Neural progenitor cell (in vitro differentiated cells): ENCODE measurements at regions not wholly inside any gene's neighbourhood (a gene's known extent, or its start where the extent isn't known, plus 50 kb on each side); places are given as distances from the start of the nearest gene placed in this dataset.

Experiments used
- DNase-seq: peaks from one replicate; pipeline ENCODE4 v3.0.0-alpha.2; 2016; ENCODE audit warnings: low spot score
- H2AFZ ChIP-seq: fragments of 200-600 bp; sonication (generic); replicated peaks from 2 replicates; pipeline ENCODE4 v1.6.1; 2016; ENCODE audit warnings: antibody characterized with exemption
- H3F3A ChIP-seq: fragments of 200-600 bp; sonication (generic); 2 replicates; pipeline ENCODE4 v1.6.1; 2016; ENCODE audit warnings: antibody characterized with exemption, low read depth
- H3K27ac ChIP-seq: fragments of 200-600 bp; sonication (generic); 2 replicates; pipeline ENCODE4 v1.5.1; 2016; ENCODE audit warnings: mild to moderate bottlenecking
- H3K27me3 ChIP-seq: fragments of 200-600 bp; sonication (generic); 2 replicates; pipeline ENCODE4 v1.6.1; 2016; ENCODE audit warnings: mild to moderate bottlenecking, moderate library complexity
- H3K36me3 ChIP-seq: fragments of 200-600 bp; sonication (generic); 2 replicates; pipeline ENCODE4 v1.5.1; 2016
- H3K4me1 ChIP-seq: fragments of 200-600 bp; sonication (generic); 2 replicates; pipeline ENCODE4 v1.6.1; 2016; ENCODE audit warnings: mixed run types
- H3K4me2 ChIP-seq: fragments of 200-600 bp; sonication (generic); 2 replicates; pipeline ENCODE4 v1.6.1; 2016
- H3K4me3 ChIP-seq: fragments of 200-600 bp; sonication (generic); 2 replicates; pipeline ENCODE4 v1.5.1; 2016
- H3K79me2 ChIP-seq: fragments of 200-600 bp; sonication (generic); 2 replicates; pipeline ENCODE4 v1.6.1; 2016; ENCODE audit warnings: low read depth
- H3K9ac ChIP-seq: fragments of 200-600 bp; sonication (generic); 2 replicates; pipeline ENCODE4 v1.6.1; 2016
- H3K9me3 ChIP-seq: fragments of 200-600 bp; sonication (generic); 2 replicates; pipeline ENCODE4 v1.5.1; 2016; ENCODE audit warnings: low read depth
- H4K20me1 ChIP-seq: fragments of 200-600 bp; sonication (generic); 2 replicates; pipeline ENCODE4 v1.6.1; 2016; ENCODE audit warnings: low read depth
- H3K27ac Mint-ChIP-seq: 3 replicates; pipeline ENCODE4 v1.8.0; 2021; ENCODE audit warnings: mixed read lengths
- H3K27me3 Mint-ChIP-seq: 2 replicates; pipeline ENCODE4 v1.8.0; 2022; ENCODE audit warnings: low read depth, mild to moderate bottlenecking, inconsistent platforms, moderate library complexity, mixed read lengths; ENCODE audit not compliant: insufficient read depth
- H3K36me3 Mint-ChIP-seq: 3 replicates; pipeline ENCODE4 v1.8.0; 2021; ENCODE audit warnings: mixed read lengths
- H3K4me1 Mint-ChIP-seq: 3 replicates; pipeline ENCODE4 v1.8.0; 2021; ENCODE audit warnings: mixed read lengths
- H3K4me3 Mint-ChIP-seq: 3 replicates; pipeline ENCODE4 v1.8.0; 2021; ENCODE audit warnings: mild to moderate bottlenecking, moderate library complexity, mixed read lengths
- H3K9me3 Mint-ChIP-seq: 3 replicates; pipeline ENCODE4 v1.8.0; 2020; ENCODE audit warnings: mixed read lengths
- EZH2 ChIP-seq: fragments of 200-600 bp; sonication (generic); IDR thresholded peaks from 2 replicates; pipeline ENCODE4 v1.6.1; 2017; ENCODE audit warnings: antibody characterized with exemption, mild to moderate bottlenecking, moderate library complexity
- EZH2phosphoT487 ChIP-seq: fragments of 200-600 bp; sonication (generic); IDR thresholded peaks from 2 replicates; pipeline ENCODE4 v1.6.1; 2017; ENCODE audit warnings: antibody characterized with exemption
- TF ChIP-seq, protein P1 (sequence below): fragments of 200-600 bp; sonication (generic); IDR thresholded peaks from 2 replicates; pipeline ENCODE4 v1.5.1; 2017; ENCODE audit warnings: antibody characterized with exemption, mild to moderate bottlenecking

- no peaks in the 10 kb centered on the region for H3K36me3 Mint-ChIP-seq
- H3K27ac Mint-ChIP-seq, result no peak overlapping the region
- peaks cover 15% of the 10 kb centered on the region for H3K4me1 Mint-ChIP-seq
- Histone ChIP-seq H3K27me3 (no peaks in the 10 kb centered on the region), H3K9ac (no peak overlapping the region), H3K27ac (no peak overlapping the region), H3F3A (no peaks in the 10 kb centered on the region), H3K36me3 (no peaks in the 10 kb centered on the region), H3K9me3 (no peaks in the 10 kb centered on the region), H3K4me2 (peak overlapping the region; percentile 62), H3K4me3 (no peak overlapping the region), H3K79me2 (no peaks in the 10 kb centered on the region), H4K20me1 (no peaks in the 10 kb centered on the region), H2AFZ (no peak overlapping the region), H3K4me1 (peaks cover 25% of the 10 kb centered on the region)
- no peak for DNase-seq
- H3K27me3 Mint-ChIP-seq, result no peaks in the 10 kb centered on the region
- H3K4me3 Mint-ChIP-seq, result no peak overlapping the region
- no peak for TF ChIP-seq EZH2phosphoT487
- TF ChIP-seq, protein P1, sequence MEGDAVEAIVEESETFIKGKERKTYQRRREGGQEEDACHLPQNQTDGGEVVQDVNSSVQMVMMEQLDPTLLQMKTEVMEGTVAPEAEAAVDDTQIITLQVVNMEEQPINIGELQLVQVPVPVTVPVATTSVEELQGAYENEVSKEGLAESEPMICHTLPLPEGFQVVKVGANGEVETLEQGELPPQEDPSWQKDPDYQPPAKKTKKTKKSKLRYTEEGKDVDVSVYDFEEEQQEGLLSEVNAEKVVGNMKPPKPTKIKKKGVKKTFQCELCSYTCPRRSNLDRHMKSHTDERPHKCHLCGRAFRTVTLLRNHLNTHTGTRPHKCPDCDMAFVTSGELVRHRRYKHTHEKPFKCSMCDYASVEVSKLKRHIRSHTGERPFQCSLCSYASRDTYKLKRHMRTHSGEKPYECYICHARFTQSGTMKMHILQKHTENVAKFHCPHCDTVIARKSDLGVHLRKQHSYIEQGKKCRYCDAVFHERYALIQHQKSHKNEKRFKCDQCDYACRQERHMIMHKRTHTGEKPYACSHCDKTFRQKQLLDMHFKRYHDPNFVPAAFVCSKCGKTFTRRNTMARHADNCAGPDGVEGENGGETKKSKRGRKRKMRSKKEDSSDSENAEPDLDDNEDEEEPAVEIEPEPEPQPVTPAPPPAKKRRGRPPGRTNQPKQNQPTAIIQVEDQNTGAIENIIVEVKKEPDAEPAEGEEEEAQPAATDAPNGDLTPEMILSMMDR, result no peak
- peaks cover 3% of the 10 kb centered on the region for H3K9me3 Mint-ChIP-seq
These were observed 986.0 kb upstream of the MAP3K7 start for GRCh38 chr6:91572878-91573277.

GRCh38 chr6:91569071-91569470 is 982.2 kb upstream of the MAP3K7 start:
- Histone ChIP-seq H3K9me3 (no peaks in the 10 kb centered on the region), H2AFZ (no peak overlapping the region), H3K4me1 (peaks cover 15% of the 10 kb centered on the region), H3K4me2 (no peak overlapping the region), H3K4me3 (no peak overlapping the region), H3K27me3 (no peaks in the 10 kb centered on the region), H3K79me2 (no peaks in the 10 kb centered on the region), H3K36me3 (no peaks in the 10 kb centered on the region), H4K20me1 (no peaks in the 10 kb centered on the region), H3K9ac (no peak overlapping the region), H3F3A (no peaks in the 10 kb centered on the region), H3K27ac (no peak overlapping the region)
- TF ChIP-seq, protein P1, result no peak
- DNase-seq, result no peak
- Mint-ChIP-seq H3K36me3 (no peaks in the 10 kb centered on the region), H3K4me1 (peaks cover 15% of the 10 kb centered on the region), H3K27ac (no peak overlapping the region), H3K27me3 (no peaks in the 10 kb centered on the region), H3K4me3 (no peak overlapping the region), H3K9me3 (peaks cover 9% of the 10 kb centered on the region)

DNA sequence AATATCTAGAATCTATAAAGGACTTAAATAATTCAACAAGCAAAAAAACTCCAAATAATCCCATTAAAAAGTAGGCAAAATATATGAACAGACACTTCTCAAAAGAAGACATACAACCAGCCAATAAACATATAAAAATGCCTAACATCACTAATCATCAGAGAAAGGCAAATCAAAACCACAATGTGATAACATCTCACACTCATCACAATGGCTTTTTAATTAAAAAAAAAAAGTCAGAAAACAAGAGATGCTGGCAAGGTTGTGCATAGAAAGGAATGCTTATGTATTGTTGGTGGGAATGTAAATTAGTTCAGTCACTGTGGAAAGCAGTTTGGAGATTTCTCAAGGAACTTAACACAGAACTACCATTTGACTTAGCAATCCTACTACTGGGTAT is 979.6 kb upstream of the MAP3K7 start:
- Histone ChIP-seq H3K79me2 (no peaks in the 10 kb centered on the region), H3K4me1 (no peaks in the 10 kb centered on the region), H3K27me3 (no peaks in the 10 kb centered on the region), H3K9ac (no peak overlapping the region), H3F3A (no peaks in the 10 kb centered on the region), H3K4me3 (no peak overlapping the region), H2AFZ (no peak overlapping the region), H3K27ac (no peak overlapping the region), H3K9me3 (no peaks in the 10 kb centered on the region), H4K20me1 (no peaks in the 10 kb centered on the region), H3K4me2 (no peak overlapping the region), H3K36me3 (no peaks in the 10 kb centered on the region)
- Mint-ChIP-seq H3K27ac (no peak overlapping the region), H3K4me1 (peaks cover 4% of the 10 kb centered on the region), H3K9me3 (peaks cover 8% of the 10 kb centered on the region), H3K27me3 (no peaks in the 10 kb centered on the region), H3K4me3 (no peak overlapping the region), H3K36me3 (peaks cover 2% of the 10 kb centered on the region)
- TF ChIP-seq, protein P1, result no peak
- no peak for TF ChIP-seq EZH2
- no peak for TF ChIP-seq EZH2phosphoT487
- no peak for DNase-seq

DNA sequence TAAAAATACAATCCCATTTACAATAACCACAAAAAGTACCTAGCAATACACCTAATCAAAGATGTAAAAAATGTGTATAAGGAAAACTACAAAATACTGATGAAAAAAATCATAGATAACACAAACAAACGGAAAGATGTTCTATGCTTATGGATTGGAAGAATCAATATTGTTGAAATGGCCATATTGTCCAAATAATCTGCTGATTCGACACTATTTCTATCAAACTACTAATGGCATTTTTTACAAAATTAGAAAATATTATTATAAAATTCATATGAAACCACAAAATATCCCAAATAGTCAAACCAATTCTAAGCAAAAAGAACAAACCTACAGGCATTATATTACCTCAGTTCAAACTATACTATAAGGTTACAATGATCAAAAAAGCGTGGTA is 978.3 kb upstream of the MAP3K7 start:
- H3K9me3 ChIP-seq, result no peaks in the 10 kb centered on the region
- peaks cover 12% of the 10 kb centered on the region for H3K9me3 Mint-ChIP-seq
- no peak for DNase-seq
- H3K27ac ChIP-seq, result no peak overlapping the region
- peaks cover 4% of the 10 kb centered on the region for H3K4me1 Mint-ChIP-seq
- H3K4me2 ChIP-seq, result no peak overlapping the region
- H3K4me3 ChIP-seq, result no peak overlapping the region
- H3K9ac ChIP-seq, result no peak overlapping the region
- peaks cover 2% of the 10 kb centered on the region for H3K36me3 Mint-ChIP-seq
- H4K20me1 ChIP-seq, result no peaks in the 10 kb centered on the region
- no peaks in the 10 kb centered on the region for H3K27me3 Mint-ChIP-seq
- H3K36me3 ChIP-seq, result no peaks in the 10 kb centered on the region
- no peaks in the 10 kb centered on the region for H3K4me1 ChIP-seq
- H3K27ac Mint-ChIP-seq, result no peak overlapping the region
- no peaks in the 10 kb centered on the region for H3K79me2 ChIP-seq
- no peak for TF ChIP-seq EZH2phosphoT487
- TF ChIP-seq, protein P1, result no peak
- TF ChIP-seq EZH2, result no peak
- no peaks in the 10 kb centered on the region for H3F3A ChIP-seq
- H3K27me3 ChIP-seq, result no peaks in the 10 kb centered on the region
- H3K4me3 Mint-ChIP-seq, result no peak overlapping the region
- H2AFZ ChIP-seq, result no peak overlapping the region
